ENCODE measurements at regions not wholly inside any gene's neighbourhood (a gene's known extent, or its start where the extent isn't known, plus 50 kb on each side); places are given as distances from the start of the nearest gene placed in this dataset.

DNA sequence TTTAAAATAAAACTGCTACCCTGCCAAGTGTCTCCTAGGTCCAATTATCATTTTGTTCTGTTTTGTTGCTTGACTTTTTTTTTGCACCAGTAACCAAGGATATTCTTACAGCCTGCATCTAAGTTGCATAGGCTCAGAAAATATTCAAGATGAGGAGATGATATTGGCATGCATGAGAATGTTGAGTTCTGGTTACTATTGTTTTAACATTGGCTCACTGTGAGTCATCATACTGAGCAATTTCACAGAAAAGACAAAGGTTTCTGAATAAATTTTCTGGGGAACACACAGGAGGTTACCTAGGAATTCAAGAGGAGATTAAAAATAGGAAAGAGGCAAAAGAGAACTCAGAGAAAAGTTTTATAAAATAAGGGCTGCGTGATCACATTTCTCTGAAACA lies 84.8 kb upstream of the POU3F3 start:
- Histone ChIP-seq H3K27ac (ENCODE audit: low read depth in 2 of 2, low read length in 1 of 2) (no peak overlapping the region), H3K79me2 (ENCODE audit: insufficient read depth) (no peaks in the 10 kb centered on the region), H3K4me1 (ENCODE audit: control insufficient read depth in 1 of 2, insufficient read depth in 2 of 2, low read depth in 1 of 2, low read length in 1 of 2) (no peaks in the 10 kb centered on the region), H3K9me2 (peaks cover 2% of the 10 kb centered on the region; the same call in 1 of the 2 replicates), H4K20me1 (ENCODE audit: insufficient read depth) (no peaks in the 10 kb centered on the region), H3K36me3 (replicated peaks in 1 of 2; ENCODE audit: control insufficient read depth in 1 of 2, insufficient read depth in 2 of 2, low read length in 1 of 2) (no peaks in the 10 kb centered on the region), H3K27me3 (ENCODE audit: insufficient read depth) (no peaks in the 10 kb centered on the region), H3K9ac (no peak overlapping the region), H3K4me3 (ENCODE audit: low read depth in 2 of 2, low read length in 1 of 2) (no peak overlapping the region), H3F3A (replicated peaks; ENCODE audit: insufficient read depth) (no peaks in the 10 kb centered on the region), H3K9me3 (no peaks in the 10 kb centered on the region), H3K4me2 (no peak overlapping the region), H2AFZ (ENCODE audit: low read depth) (no peak overlapping the region)
- WGBS (ENCODE audit: low lambda C conversion rate): 23% methylated on average over 1 of the region's 1 CpG
- TF ChIP-seq NFIC (IDR thresholded peaks at IDR 0.05; ENCODE audit: borderline replicate concordance): no peak
- TF ChIP-seq, protein P1, sequence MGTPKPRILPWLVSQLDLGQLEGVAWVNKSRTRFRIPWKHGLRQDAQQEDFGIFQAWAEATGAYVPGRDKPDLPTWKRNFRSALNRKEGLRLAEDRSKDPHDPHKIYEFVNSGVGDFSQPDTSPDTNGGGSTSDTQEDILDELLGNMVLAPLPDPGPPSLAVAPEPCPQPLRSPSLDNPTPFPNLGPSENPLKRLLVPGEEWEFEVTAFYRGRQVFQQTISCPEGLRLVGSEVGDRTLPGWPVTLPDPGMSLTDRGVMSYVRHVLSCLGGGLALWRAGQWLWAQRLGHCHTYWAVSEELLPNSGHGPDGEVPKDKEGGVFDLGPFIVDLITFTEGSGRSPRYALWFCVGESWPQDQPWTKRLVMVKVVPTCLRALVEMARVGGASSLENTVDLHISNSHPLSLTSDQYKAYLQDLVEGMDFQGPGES (IDR thresholded peaks at IDR 0.05; ENCODE audit: low read depth, low read length): no peak
- TF ChIP-seq FOXJ3 (CRISPR knock-in tag; IDR thresholded peaks at IDR 0.05): no peak
- TF ChIP-seq TEAD4 (IDR thresholded peaks at IDR 0.05; ENCODE audit: borderline replicate concordance, insufficient read depth): no peak
- TF ChIP-seq TAF1 (IDR thresholded peaks at IDR 0.05; ENCODE audit: borderline replicate concordance, low read depth, low read length): no peak
- no peak for TF ChIP-seq TCF12 (IDR thresholded peaks at IDR 0.05)
- no peak for TF ChIP-seq CHD2 (IDR thresholded peaks at IDR 0.05; ENCODE audit: low read length, partially characterized antibody)
- TF ChIP-seq REST (IDR thresholded peaks at IDR 0.05; ENCODE audit: low read depth, low read length): no peak
- no peak for DNase-seq
- CTCF ChIA-PET: no interaction called here
- POLR2A ChIA-PET: no interaction called here

DNA sequence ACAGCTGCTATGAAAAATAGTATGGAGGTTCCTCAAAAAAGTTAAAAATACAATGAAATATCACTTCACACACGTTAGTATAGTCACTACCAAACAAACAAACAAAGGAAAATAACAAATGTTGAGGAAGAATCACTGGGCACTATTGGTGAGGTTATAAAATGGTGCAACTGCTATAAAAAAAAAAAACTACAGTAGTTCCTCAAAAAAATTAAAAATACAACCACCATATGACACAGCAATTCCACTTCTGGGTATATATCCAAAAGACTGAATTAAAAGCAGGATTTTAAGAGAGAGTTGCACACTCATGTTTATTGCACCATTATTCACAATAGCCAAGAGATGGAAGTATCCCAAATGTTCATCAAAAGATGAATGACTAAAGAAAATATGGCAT lies 80.9 kb upstream of the POU3F3 start:
- Histone ChIP-seq H3K4me1 (ENCODE audit: control insufficient read depth in 1 of 2, insufficient read depth in 2 of 2, low read depth in 1 of 2, low read length in 1 of 2) (no peaks in the 10 kb centered on the region), H2AFZ (ENCODE audit: low read depth) (no peak overlapping the region), H3F3A (replicated peaks; ENCODE audit: insufficient read depth) (no peaks in the 10 kb centered on the region), H3K9ac (no peak overlapping the region), H3K27me3 (ENCODE audit: insufficient read depth) (no peaks in the 10 kb centered on the region), H4K20me1 (ENCODE audit: insufficient read depth) (no peaks in the 10 kb centered on the region), H3K9me3 (no peaks in the 10 kb centered on the region), H3K79me2 (ENCODE audit: insufficient read depth) (no peaks in the 10 kb centered on the region), H3K4me3 (ENCODE audit: low read depth in 2 of 2, low read length in 1 of 2) (no peak overlapping the region), H3K4me2 (no peak overlapping the region), H3K9me2 (peaks cover 2% of the 10 kb centered on the region; the same call in 1 of the 2 replicates), H3K36me3 (replicated peaks in 1 of 2; ENCODE audit: control insufficient read depth in 1 of 2, insufficient read depth in 2 of 2, low read length in 1 of 2) (no peaks in the 10 kb centered on the region), H3K27ac (ENCODE audit: low read depth in 2 of 2, low read length in 1 of 2) (no peak overlapping the region)
- ChIA-PET POLR2A (no interaction called here), CTCF (no interaction called here)
- TF ChIP-seq TCF12 (IDR thresholded peaks at IDR 0.05) (no peak), EP300 (IDR thresholded peaks at IDR 0.05; ENCODE audit: borderline replicate concordance in 1 of 2, low read depth in 1 of 2, low read length in 1 of 2) (no peak), RCOR1 (IDR thresholded peaks at IDR 0.05; ENCODE audit: low read length) (no peak), NFIC (IDR thresholded peaks at IDR 0.05; ENCODE audit: borderline replicate concordance) (no peak), NRF1 (IDR thresholded peaks at IDR 0.05; ENCODE audit: low read depth, low read length) (no peak)
- 3% methylated on average over 1 of the region's 1 CpG for WGBS (ENCODE audit: low lambda C conversion rate)
- no peak for DNase-seq
